Activated naive CD4-positive, alpha-beta T cell treated with anti-CD3 and anti-CD28 coated beads for 36 hours (primary cell): ENCODE measurements at regions not wholly inside any gene's neighbourhood (a gene's known extent, or its start where the extent isn't known, plus 50 kb on each side); places are given as distances from the start of the nearest gene placed in this dataset.

Source experiments
- CTCF ChIA-PET: fragments of 350-600 bp; sonication (Branson Sonifier 250); formaldehyde crosslinking; loops from one replicate; lab custom pipeline; 2021; ENCODE audit warnings: antibody characterized with exemption; lab: Charles Lee
- DNase-seq: peaks from one replicate; pipeline ENCODE4 v3.0.0-alpha.2; 2020
- H3K27ac Mint-ChIP-seq: one replicate; pipeline ENCODE4 v1.8.0; 2021; ENCODE audit warnings: mild to moderate bottlenecking, mixed read lengths
- H3K27me3 Mint-ChIP-seq: one replicate; pipeline ENCODE4 v1.8.0; 2021; ENCODE audit warnings: low read depth, mixed read lengths
- H3K36me3 Mint-ChIP-seq: one replicate; pipeline ENCODE4 v1.8.0; 2021; ENCODE audit warnings: low read depth, mixed read lengths
- H3K4me1 Mint-ChIP-seq: one replicate; pipeline ENCODE4 v1.8.0; 2021; ENCODE audit warnings: low read depth, mixed read lengths
- H3K4me3 Mint-ChIP-seq: one replicate; pipeline ENCODE4 v1.8.0; 2021; ENCODE audit warnings: mild to moderate bottlenecking, moderate library complexity, mixed read lengths
- H3K9me3 Mint-ChIP-seq: one replicate; pipeline ENCODE4 v1.8.0; 2021; ENCODE audit warnings: mixed read lengths
- intact Hi-C: fragments of 100-400 bp; cut with micrococcal nuclease; formaldehyde crosslinking; loops from one replicate; pipeline ENCODE4 v1.15.1; 2023

- H3K9me3 Mint-ChIP-seq = no peaks in the 10 kb centered on the region
- H3K27me3 Mint-ChIP-seq = peaks cover 11% of the 10 kb centered on the region
- no peak overlapping the region for H3K27ac Mint-ChIP-seq
- CTCF ChIA-PET = no interaction called here
- no peak overlapping the region for H3K4me3 Mint-ChIP-seq
- no peak for DNase-seq
- intact Hi-C loops = no loop called here
- no peaks in the 10 kb centered on the region for H3K36me3 Mint-ChIP-seq
- no peaks in the 10 kb centered on the region for H3K4me1 Mint-ChIP-seq
These were observed 350.9 kb downstream of the SMOC2 start for GRCh38 chr6:168791917-168792316.

GRCh38 chr6:168789699-168790098, 348.7 kb downstream of the SMOC2 start:
- intact Hi-C loops = no loop called here
- Mint-ChIP-seq H3K27me3 (peaks cover 2% of the 10 kb centered on the region), H3K36me3 (no peaks in the 10 kb centered on the region), H3K9me3 (no peaks in the 10 kb centered on the region), H3K4me3 (no peak overlapping the region), H3K27ac (no peak overlapping the region), H3K4me1 (no peaks in the 10 kb centered on the region)
- no peak for DNase-seq
- CTCF ChIA-PET = no interaction called here

GRCh38 chr6:168785720-168786511, 344.9 kb downstream of the SMOC2 start:
- H3K27ac Mint-ChIP-seq = no peak overlapping the region
- H3K9me3 Mint-ChIP-seq = no peaks in the 10 kb centered on the region
- H3K36me3 Mint-ChIP-seq = no peaks in the 10 kb centered on the region
- no peaks in the 10 kb centered on the region for H3K4me1 Mint-ChIP-seq
- intact Hi-C loops = no loop called here
- CTCF ChIA-PET = no interaction called here
- H3K27me3 Mint-ChIP-seq = peaks cover 2% of the 10 kb centered on the region
- DNase-seq = no peak
- no peak overlapping the region for H3K4me3 Mint-ChIP-seq

- no peak for DNase-seq
- intact Hi-C loops = no loop called here
- Mint-ChIP-seq H3K36me3 (no peaks in the 10 kb centered on the region), H3K4me1 (no peaks in the 10 kb centered on the region), H3K9me3 (no peaks in the 10 kb centered on the region), H3K4me3 (no peak overlapping the region), H3K27ac (no peak overlapping the region), H3K27me3 (no peaks in the 10 kb centered on the region)
- CTCF ChIA-PET = no interaction called here
These were observed 343.4 kb downstream of the SMOC2 start for GRCh38 chr6:168784426-168784825.

- CTCF ChIA-PET = no interaction called here
- H3K4me3 Mint-ChIP-seq = no peak overlapping the region
- no peaks in the 10 kb centered on the region for H3K9me3 Mint-ChIP-seq
- DNase-seq = no peak
- no peaks in the 10 kb centered on the region for H3K27me3 Mint-ChIP-seq
- no peaks in the 10 kb centered on the region for H3K36me3 Mint-ChIP-seq
- H3K27ac Mint-ChIP-seq = no peak overlapping the region
- no peaks in the 10 kb centered on the region for H3K4me1 Mint-ChIP-seq
- intact Hi-C loops = no loop called here
These were observed 342.7 kb downstream of the SMOC2 start for GRCh38 chr6:168783720-168784119.

- H3K4me3 Mint-ChIP-seq = no peak overlapping the region
- no peaks in the 10 kb centered on the region for H3K9me3 Mint-ChIP-seq
- peaks cover 7% of the 10 kb centered on the region for H3K27me3 Mint-ChIP-seq
- no peaks in the 10 kb centered on the region for H3K36me3 Mint-ChIP-seq
- H3K4me1 Mint-ChIP-seq = no peaks in the 10 kb centered on the region
- H3K27ac Mint-ChIP-seq = no peak overlapping the region
- intact Hi-C loops = no loop called here
- CTCF ChIA-PET = no interaction called here
- no peak for DNase-seq
These were observed 341.3 kb downstream of the SMOC2 start for GRCh38 chr6:168782187-168782751.

GRCh38 chr6:168778201-168778600, 337.2 kb downstream of the SMOC2 start:
- intact Hi-C loops = no loop called here
- CTCF ChIA-PET = no interaction called here
- Mint-ChIP-seq H3K36me3 (no peaks in the 10 kb centered on the region), H3K9me3 (peaks cover 15% of the 10 kb centered on the region), H3K27me3 (peaks cover 9% of the 10 kb centered on the region), H3K4me1 (no peaks in the 10 kb centered on the region), H3K27ac (no peak overlapping the region), H3K4me3 (no peak overlapping the region)
- DNase-seq = no peak

GRCh38 chr6:168774381-168774780, 333.4 kb downstream of the SMOC2 start:
- Mint-ChIP-seq H3K4me1 (no peaks in the 10 kb centered on the region), H3K27ac (no peak overlapping the region), H3K4me3 (no peak overlapping the region), H3K27me3 (peaks cover 9% of the 10 kb centered on the region), H3K9me3 (peaks cover 24% of the 10 kb centered on the region), H3K36me3 (no peaks in the 10 kb centered on the region)
- CTCF ChIA-PET = interaction anchor here (1.1 kb wide), 1 partner anchor 10 kb away, joined by 5 read pairs; no protein-coding TSS in a partner anchor
- no peak for DNase-seq
- intact Hi-C loops = no loop called here

GRCh38 chr6:168773788-168774187, 332.8 kb downstream of the SMOC2 start:
- H3K27me3 Mint-ChIP-seq = peaks cover 9% of the 10 kb centered on the region
- intact Hi-C loops = no loop called here
- H3K36me3 Mint-ChIP-seq = no peaks in the 10 kb centered on the region
- H3K27ac Mint-ChIP-seq = no peak overlapping the region
- no peak overlapping the region for H3K4me3 Mint-ChIP-seq
- no peaks in the 10 kb centered on the region for H3K4me1 Mint-ChIP-seq
- peaks cover 26% of the 10 kb centered on the region for H3K9me3 Mint-ChIP-seq
- CTCF ChIA-PET = interaction anchor here (1.1 kb wide), 1 partner anchor 9 kb away, joined by 5 read pairs; no protein-coding TSS in a partner anchor
- DNase-seq = no peak

- CTCF ChIA-PET = interaction anchor here (1.0 kb wide), 1 partner anchor 37 kb away, joined by 3 read pairs; no protein-coding TSS in a partner anchor
- Mint-ChIP-seq H3K36me3 (no peaks in the 10 kb centered on the region), H3K27ac (no peak overlapping the region), H3K9me3 (peaks cover 4% of the 10 kb centered on the region), H3K4me3 (no peak overlapping the region), H3K4me1 (no peaks in the 10 kb centered on the region), H3K27me3 (peaks cover 5% of the 10 kb centered on the region)
- intact Hi-C loops = no loop called here
- no peak for DNase-seq
These were observed 324.8 kb downstream of the SMOC2 start for GRCh38 chr6:168765752-168766151.

- CTCF ChIA-PET = no interaction called here
- no peak for DNase-seq
- H3K9me3 Mint-ChIP-seq = no peaks in the 10 kb centered on the region
- intact Hi-C loops = no loop called here
- H3K4me3 Mint-ChIP-seq = no peak overlapping the region
- peaks cover 10% of the 10 kb centered on the region for H3K27me3 Mint-ChIP-seq
- no peak overlapping the region for H3K27ac Mint-ChIP-seq
- H3K4me1 Mint-ChIP-seq = no peaks in the 10 kb centered on the region
- H3K36me3 Mint-ChIP-seq = no peaks in the 10 kb centered on the region
These were observed 315.1 kb downstream of the SMOC2 start for GRCh38 chr6:168756009-168756634.

- no peak for DNase-seq
- Mint-ChIP-seq H3K4me3 (no peak overlapping the region), H3K36me3 (no peaks in the 10 kb centered on the region), H3K27ac (no peak overlapping the region), H3K9me3 (peaks cover 2% of the 10 kb centered on the region), H3K4me1 (no peaks in the 10 kb centered on the region), H3K27me3 (peaks cover 13% of the 10 kb centered on the region)
- intact Hi-C loops = no loop called here
- CTCF ChIA-PET = no interaction called here
These were observed 305.7 kb downstream of the SMOC2 start for GRCh38 chr6:168746643-168747042.

GRCh38 chr6:168746013-168746412, 305.0 kb downstream of the SMOC2 start:
- intact Hi-C loops = no loop called here
- no peak overlapping the region for H3K27ac Mint-ChIP-seq
- peaks cover 12% of the 10 kb centered on the region for H3K27me3 Mint-ChIP-seq
- peaks cover 2% of the 10 kb centered on the region for H3K9me3 Mint-ChIP-seq
- no peaks in the 10 kb centered on the region for H3K36me3 Mint-ChIP-seq
- CTCF ChIA-PET = no interaction called here
- H3K4me3 Mint-ChIP-seq = no peak overlapping the region
- H3K4me1 Mint-ChIP-seq = no peaks in the 10 kb centered on the region
- DNase-seq = no peak
